ENCODE measurements at regions not wholly inside any gene's neighbourhood (a gene's known extent, or its start where the extent isn't known, plus 50 kb on each side); places are given as distances from the start of the nearest gene placed in this dataset.
"Not testable (repeated sequence)": the region's sequence is repeated elsewhere in the genome, so short reads cannot be mapped to it uniquely, and the experiment has no call there.

GRCh38 chr4:93888308-93888707 lies 59.8 kb downstream of the ATOH1 start:
- DNase-seq, result no peak

- no peak for DNase-seq
These were observed 60.2 kb downstream of the ATOH1 start for GRCh38 chr4:93888768-93889167.

GRCh38 chr4:93891244-93891643 lies 62.7 kb downstream of the ATOH1 start:
- DNase-seq, result no peak

GRCh38 chr4:93894995-93895394 lies 66.4 kb downstream of the ATOH1 start:
- no peak for DNase-seq

GRCh38 chr4:93896516-93896915 lies 68.0 kb downstream of the ATOH1 start:
- DNase-seq, result no peak

GRCh38 chr4:93897559-93897958 lies 69.0 kb downstream of the ATOH1 start:
- no peak for DNase-seq

- DNase-seq, result no peak
These were observed 80.2 kb downstream of the ATOH1 start for GRCh38 chr4:93908778-93909177.

GRCh38 chr4:93911671-93912070 lies 83.1 kb downstream of the ATOH1 start:
- DNase-seq, result no peak

GRCh38 chr4:93912146-93912545 lies 83.6 kb downstream of the ATOH1 start:
- no peak for DNase-seq

GRCh38 chr4:93918856-93919255 lies 90.3 kb downstream of the ATOH1 start:
- DNase-seq, result no peak

- not testable (repeated sequence) for DNase-seq
These were observed 95.0 kb downstream of the ATOH1 start for GRCh38 chr4:93923570-93923969.

- no peak for DNase-seq
These were observed 118.7 kb downstream of the ATOH1 start for GRCh38 chr4:93947286-93947685.

- not testable (repeated sequence) for DNase-seq
These were observed 121.7 kb downstream of the ATOH1 start for GRCh38 chr4:93950239-93950638.

- DNase-seq, result no peak
These were observed 128.6 kb downstream of the ATOH1 start for GRCh38 chr4:93957186-93957585.

- no peak for DNase-seq
These were observed 131.9 kb downstream of the ATOH1 start for GRCh38 chr4:93960450-93960849.

GRCh38 chr4:93960916-93961315 lies 132.4 kb downstream of the ATOH1 start:
- no peak for DNase-seq

GRCh38 chr4:93981594-93981993 lies 153.0 kb downstream of the ATOH1 start:
- DNase-seq, result no peak

- DNase-seq, result no peak
These were observed 153.7 kb downstream of the ATOH1 start for GRCh38 chr4:93982255-93982654.

- DNase-seq, result no peak
These were observed 154.6 kb downstream of the ATOH1 start for GRCh38 chr4:93983140-93983539.

GRCh38 chr4:93994175-93994994 lies 165.8 kb downstream of the ATOH1 start:
- DNase-seq, result no peak

- DNase-seq, result no peak
These were observed 168.3 kb downstream of the ATOH1 start for GRCh38 chr4:93996895-93997294.

GRCh38 chr4:94000559-94000958 lies 172.0 kb downstream of the ATOH1 start:
- no peak for DNase-seq

GRCh38 chr4:94006932-94007331 lies 178.4 kb downstream of the ATOH1 start:
- DNase-seq, result no peak

- no peak for DNase-seq
These were observed 182.6 kb downstream of the ATOH1 start for GRCh38 chr4:94011190-94011589.

GRCh38 chr4:94014484-94015136 lies 186.1 kb downstream of the ATOH1 start:
- DNase-seq, result no peak
